ENCODE measurements at regions not wholly inside any gene's neighbourhood (a gene's known extent, or its start where the extent isn't known, plus 50 kb on each side); places are given as distances from the start of the nearest gene placed in this dataset.

DNA sequence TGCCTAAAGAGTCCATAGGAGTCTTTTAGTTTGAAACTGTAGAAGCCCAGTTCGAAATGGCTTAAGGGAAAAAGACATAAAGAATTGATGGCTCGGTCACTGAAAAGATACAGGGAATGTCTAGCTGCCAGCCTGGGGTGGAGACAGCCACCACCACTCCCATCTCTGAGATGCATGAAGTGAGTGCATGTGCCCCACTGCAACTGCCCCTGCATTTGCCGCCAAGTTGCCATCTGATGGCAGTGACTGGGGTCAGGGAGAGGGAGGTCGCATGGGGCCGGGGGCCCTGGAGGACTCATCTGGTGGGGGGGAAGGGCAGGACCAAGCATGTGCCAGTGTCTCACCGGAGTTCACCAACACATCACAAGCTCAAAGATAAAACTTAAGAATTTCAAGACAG lies 385.8 kb upstream of the SULF2 start:
- TF ChIP-seq, protein P1, sequence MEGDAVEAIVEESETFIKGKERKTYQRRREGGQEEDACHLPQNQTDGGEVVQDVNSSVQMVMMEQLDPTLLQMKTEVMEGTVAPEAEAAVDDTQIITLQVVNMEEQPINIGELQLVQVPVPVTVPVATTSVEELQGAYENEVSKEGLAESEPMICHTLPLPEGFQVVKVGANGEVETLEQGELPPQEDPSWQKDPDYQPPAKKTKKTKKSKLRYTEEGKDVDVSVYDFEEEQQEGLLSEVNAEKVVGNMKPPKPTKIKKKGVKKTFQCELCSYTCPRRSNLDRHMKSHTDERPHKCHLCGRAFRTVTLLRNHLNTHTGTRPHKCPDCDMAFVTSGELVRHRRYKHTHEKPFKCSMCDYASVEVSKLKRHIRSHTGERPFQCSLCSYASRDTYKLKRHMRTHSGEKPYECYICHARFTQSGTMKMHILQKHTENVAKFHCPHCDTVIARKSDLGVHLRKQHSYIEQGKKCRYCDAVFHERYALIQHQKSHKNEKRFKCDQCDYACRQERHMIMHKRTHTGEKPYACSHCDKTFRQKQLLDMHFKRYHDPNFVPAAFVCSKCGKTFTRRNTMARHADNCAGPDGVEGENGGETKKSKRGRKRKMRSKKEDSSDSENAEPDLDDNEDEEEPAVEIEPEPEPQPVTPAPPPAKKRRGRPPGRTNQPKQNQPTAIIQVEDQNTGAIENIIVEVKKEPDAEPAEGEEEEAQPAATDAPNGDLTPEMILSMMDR (IDR thresholded peaks at IDR 0.05; ENCODE audit: insufficient read depth, low read depth, low read length), result no peak
- no peak for DNase-seq (ENCODE audit: low read depth)
- POLR2A ChIA-PET, result no interaction called here
- H3K27me3 ChIP-seq (ENCODE audit: control insufficient read depth, insufficient read depth, low read length), result peaks cover 15% of the 10 kb centered on the region
- H3K36me3 ChIP-seq (ENCODE audit: control insufficient read depth, insufficient read depth, low read length), result no peaks in the 10 kb centered on the region
- H3K4me3 ChIP-seq (ENCODE audit: low read depth, low read length), result no peak overlapping the region
- CTCF ChIA-PET, result interaction anchor here (1.3 kb wide), 1 partner anchor 9 kb away, joined by 4 read pairs; no protein-coding TSS in a partner anchor

- no peak for DNase-seq (ENCODE audit: low read depth)
- ChIA-PET POLR2A (no interaction called here), CTCF (interaction anchor here (1.3 kb wide), 1 partner anchor 10 kb away, joined by 4 read pairs; no protein-coding TSS in a partner anchor)
- H3K27me3 ChIP-seq (ENCODE audit: control insufficient read depth, insufficient read depth, low read length), result peaks cover 16% of the 10 kb centered on the region
- no peak overlapping the region for H3K4me3 ChIP-seq (ENCODE audit: low read depth, low read length)
- TF ChIP-seq, protein P1 (IDR thresholded peaks at IDR 0.05; ENCODE audit: insufficient read depth, low read depth, low read length), result no peak
- no peaks in the 10 kb centered on the region for H3K36me3 ChIP-seq (ENCODE audit: control insufficient read depth, insufficient read depth, low read length)
Measured at GRCh38 chr20:48170625-48171024, 385.3 kb upstream of the SULF2 start.

DNA sequence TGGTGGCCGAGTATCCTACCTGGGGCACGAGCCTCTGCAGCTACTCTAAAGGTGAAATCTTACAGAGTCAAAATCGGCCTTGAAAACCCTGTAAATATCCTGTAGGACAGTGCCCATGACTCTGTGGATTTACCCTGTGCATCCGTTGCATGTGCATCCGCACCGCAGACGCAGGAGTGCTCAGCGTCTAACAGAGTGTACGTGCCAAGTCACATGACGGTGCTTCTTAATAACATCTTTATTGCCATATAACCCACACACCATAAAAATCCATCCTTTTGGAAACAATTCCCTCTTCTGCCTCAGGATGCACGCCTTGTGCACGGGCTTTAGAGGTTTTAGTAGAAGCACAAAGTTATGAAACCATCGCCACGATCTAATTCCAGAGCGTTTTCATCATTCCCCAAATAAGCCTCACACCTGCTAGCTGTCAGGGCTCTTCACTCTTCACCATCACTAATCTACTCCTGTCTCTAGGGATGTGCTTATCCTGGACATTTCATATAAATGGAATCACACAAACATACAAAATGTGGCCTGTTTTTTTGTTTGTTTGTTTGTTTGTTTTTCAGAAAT lies 384.5 kb upstream of the SULF2 start:
- H3K4me3 ChIP-seq (ENCODE audit: low read depth, low read length), result no peak overlapping the region
- H3K27me3 ChIP-seq (ENCODE audit: control insufficient read depth, insufficient read depth, low read length), result peaks cover 22% of the 10 kb centered on the region
- CTCF ChIA-PET, result no interaction called here
- no peaks in the 10 kb centered on the region for H3K36me3 ChIP-seq (ENCODE audit: control insufficient read depth, insufficient read depth, low read length)
- no peak for DNase-seq (ENCODE audit: low read depth)
- POLR2A ChIA-PET, result no interaction called here
- TF ChIP-seq, protein P1 (IDR thresholded peaks at IDR 0.05; ENCODE audit: insufficient read depth, low read depth, low read length), result no peak

GRCh38 chr20:48166082-48166835 lies 381.0 kb upstream of the SULF2 start:
- no peak for DNase-seq (ENCODE audit: low read depth)
- peaks cover 18% of the 10 kb centered on the region for H3K27me3 ChIP-seq (ENCODE audit: control insufficient read depth, insufficient read depth, low read length)
- TF ChIP-seq, protein P1 (IDR thresholded peaks at IDR 0.05; ENCODE audit: insufficient read depth, low read depth, low read length), result no peak
- no peak overlapping the region for H3K4me3 ChIP-seq (ENCODE audit: low read depth, low read length)
- POLR2A ChIA-PET, result no interaction called here
- CTCF ChIA-PET, result interaction anchor here (1.2 kb wide), 1 partner anchor 16 kb away, joined by 3 read pairs; no protein-coding TSS in a partner anchor
- H3K36me3 ChIP-seq (ENCODE audit: control insufficient read depth, insufficient read depth, low read length), result no peaks in the 10 kb centered on the region

GRCh38 chr20:48165401-48165685 lies 380.1 kb upstream of the SULF2 start:
- Histone ChIP-seq H3K27me3 (ENCODE audit: control insufficient read depth, insufficient read depth, low read length) (peaks cover 17% of the 10 kb centered on the region), H3K4me3 (ENCODE audit: low read depth, low read length) (no peak overlapping the region), H3K36me3 (ENCODE audit: control insufficient read depth, insufficient read depth, low read length) (no peaks in the 10 kb centered on the region)
- TF ChIP-seq, protein P1 (IDR thresholded peaks at IDR 0.05; ENCODE audit: insufficient read depth, low read depth, low read length), result no peak
- POLR2A ChIA-PET, result no interaction called here
- DNase-seq (ENCODE audit: low read depth), result no peak
- CTCF ChIA-PET, result no interaction called here
